ENCODE measurements at regions not wholly inside any gene's neighbourhood (a gene's known extent, or its start where the extent isn't known, plus 50 kb on each side); places are given as distances from the start of the nearest gene placed in this dataset.

- Histone ChIP-seq H3K4me1 (ENCODE audit: insufficient read depth, low read length, severe bottlenecking) (no peaks in the 10 kb centered on the region), H3K36me3 (ENCODE audit: insufficient read depth, low read length) (no peaks in the 10 kb centered on the region), H3K4me3 (ENCODE audit: low read depth, low read length, poor library complexity, severe bottlenecking) (no peak overlapping the region), H3K4me2 (ENCODE audit: low read length) (no peak overlapping the region), H2AFZ (ENCODE audit: low read length) (no peak overlapping the region), H3F3A (ENCODE audit: insufficient read depth, low read length) (no peaks in the 10 kb centered on the region), H4K20me1 (ENCODE audit: insufficient read depth, low read length) (no peaks in the 10 kb centered on the region), H3K9ac (ENCODE audit: low read length) (no peak overlapping the region), H3K79me2 (ENCODE audit: insufficient read depth, low read length) (no peaks in the 10 kb centered on the region), H3K27ac (ENCODE audit: low read depth, low read length, poor library complexity, severe bottlenecking) (no peak overlapping the region), H3K9me3 (ENCODE audit: low read length) (no peaks in the 10 kb centered on the region), H3K9me2 (ENCODE audit: low read depth, low read length) (no peaks in the 10 kb centered on the region), H3K27me3 (ENCODE audit: insufficient read depth, low read length) (no peaks in the 10 kb centered on the region)
- TF ChIP-seq EZH2 (IDR thresholded peaks at IDR 0.05; ENCODE audit: borderline replicate concordance, low read length) (no peak), CTCF (IDR thresholded peaks at IDR 0.05; ENCODE audit: low read length) (no peak)
Measured at GRCh38 chr9:13904311-13904710, 409.6 kb downstream of the NFIB start.

- Histone ChIP-seq H3K9ac (ENCODE audit: low read length) (no peak overlapping the region), H3K4me3 (ENCODE audit: low read depth, low read length, poor library complexity, severe bottlenecking) (no peak overlapping the region), H4K20me1 (ENCODE audit: insufficient read depth, low read length) (no peaks in the 10 kb centered on the region), H3F3A (ENCODE audit: insufficient read depth, low read length) (no peaks in the 10 kb centered on the region), H3K4me2 (ENCODE audit: low read length) (no peak overlapping the region), H3K79me2 (ENCODE audit: insufficient read depth, low read length) (no peaks in the 10 kb centered on the region), H3K9me3 (ENCODE audit: low read length) (no peaks in the 10 kb centered on the region), H2AFZ (ENCODE audit: low read length) (no peak overlapping the region), H3K4me1 (ENCODE audit: insufficient read depth, low read length, severe bottlenecking) (no peaks in the 10 kb centered on the region), H3K27ac (ENCODE audit: low read depth, low read length, poor library complexity, severe bottlenecking) (no peak overlapping the region), H3K36me3 (ENCODE audit: insufficient read depth, low read length) (no peaks in the 10 kb centered on the region), H3K27me3 (ENCODE audit: insufficient read depth, low read length) (no peaks in the 10 kb centered on the region), H3K9me2 (ENCODE audit: low read depth, low read length) (no peaks in the 10 kb centered on the region)
- TF ChIP-seq CTCF (IDR thresholded peaks at IDR 0.05; ENCODE audit: low read length) (no peak), EZH2 (IDR thresholded peaks at IDR 0.05; ENCODE audit: borderline replicate concordance, low read length) (no peak)
Measured at GRCh38 chr9:13902286-13903066, 411.5 kb downstream of the NFIB start.

GRCh38 chr9:13901176-13901575 lies 412.8 kb downstream of the NFIB start:
- no peak for TF ChIP-seq CTCF (IDR thresholded peaks at IDR 0.05; ENCODE audit: low read length)
- no peak for TF ChIP-seq EZH2 (IDR thresholded peaks at IDR 0.05; ENCODE audit: borderline replicate concordance, low read length)
- no peak overlapping the region for H3K27ac ChIP-seq (ENCODE audit: low read depth, low read length, poor library complexity, severe bottlenecking)
- H3K4me1 ChIP-seq (ENCODE audit: insufficient read depth, low read length, severe bottlenecking) = no peaks in the 10 kb centered on the region
- H3K9me2 ChIP-seq (ENCODE audit: low read depth, low read length) = no peaks in the 10 kb centered on the region
- no peak overlapping the region for H3K9ac ChIP-seq (ENCODE audit: low read length)
- H3K4me2 ChIP-seq (ENCODE audit: low read length) = no peak overlapping the region
- H3F3A ChIP-seq (ENCODE audit: insufficient read depth, low read length) = no peaks in the 10 kb centered on the region
- H3K36me3 ChIP-seq (ENCODE audit: insufficient read depth, low read length) = no peaks in the 10 kb centered on the region
- H3K9me3 ChIP-seq (ENCODE audit: low read length) = no peaks in the 10 kb centered on the region
- H3K27me3 ChIP-seq (ENCODE audit: insufficient read depth, low read length) = no peaks in the 10 kb centered on the region
- H4K20me1 ChIP-seq (ENCODE audit: insufficient read depth, low read length) = no peaks in the 10 kb centered on the region
- no peak overlapping the region for H2AFZ ChIP-seq (ENCODE audit: low read length)
- H3K79me2 ChIP-seq (ENCODE audit: insufficient read depth, low read length) = no peaks in the 10 kb centered on the region
- H3K4me3 ChIP-seq (ENCODE audit: low read depth, low read length, poor library complexity, severe bottlenecking) = no peak overlapping the region
